ENCODE measurements at regions not wholly inside any gene's neighbourhood (a gene's known extent, or its start where the extent isn't known, plus 50 kb on each side); places are given as distances from the start of the nearest gene placed in this dataset.

- H3K27me3 ChIP-seq (ENCODE audit: control insufficient read depth, insufficient read depth, low read length): no peaks in the 10 kb centered on the region
- no peaks in the 10 kb centered on the region for H3K9me3 ChIP-seq (replicated peaks; ENCODE audit: low read length)
Measured at GRCh38 chr9:1775230-1775629, 239.9 kb upstream of the SMARCA2 start.

DNA sequence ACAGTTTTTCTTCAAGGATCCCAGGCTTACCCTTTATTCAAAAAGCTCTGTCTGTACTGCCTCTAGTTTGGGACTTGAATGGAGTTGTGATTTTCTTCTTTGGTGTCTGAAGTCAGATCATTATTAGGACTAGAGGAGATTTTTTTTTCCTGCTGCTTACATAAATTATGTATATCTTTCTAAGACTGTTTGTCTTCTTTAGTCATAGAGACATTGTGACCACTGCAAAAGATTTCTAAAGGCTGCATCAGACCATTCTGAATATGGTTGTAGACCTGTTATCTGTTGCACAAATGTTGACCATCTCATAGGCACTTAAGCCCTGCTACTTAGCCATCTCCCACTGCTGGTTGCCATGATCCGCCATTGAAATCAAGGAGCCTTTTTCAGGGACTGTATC, 238.5 kb upstream of the SMARCA2 start:
- H3K9ac ChIP-seq (ENCODE audit: low read depth, low read length): no peak overlapping the region
- H3K4me1 ChIP-seq (ENCODE audit: control insufficient read depth, insufficient read depth, low read length): no peaks in the 10 kb centered on the region
- H3K4me3 ChIP-seq (ENCODE audit: low read length): no peak overlapping the region
- no peak overlapping the region for H3K4me2 ChIP-seq (ENCODE audit: low read length)
- no peaks in the 10 kb centered on the region for H3K36me3 ChIP-seq (ENCODE audit: insufficient read depth, low read length)
- H3K27me3 ChIP-seq (ENCODE audit: control insufficient read depth, insufficient read depth, low read length): no peaks in the 10 kb centered on the region
- H3K9me3 ChIP-seq (replicated peaks; ENCODE audit: low read length): no peaks in the 10 kb centered on the region

More at GRCh38 chr9:1775230-1775629, 239.9 kb upstream of the SMARCA2 start:
- no peaks in the 10 kb centered on the region for H3K36me3 ChIP-seq (ENCODE audit: insufficient read depth, low read length)
- H3K4me1 ChIP-seq (ENCODE audit: control insufficient read depth, insufficient read depth, low read length): no peaks in the 10 kb centered on the region
- H3K4me2 ChIP-seq (ENCODE audit: low read length): no peak overlapping the region
- H3K9ac ChIP-seq (ENCODE audit: low read depth, low read length): no peak overlapping the region
- no peak overlapping the region for H3K4me3 ChIP-seq (ENCODE audit: low read length)

DNA sequence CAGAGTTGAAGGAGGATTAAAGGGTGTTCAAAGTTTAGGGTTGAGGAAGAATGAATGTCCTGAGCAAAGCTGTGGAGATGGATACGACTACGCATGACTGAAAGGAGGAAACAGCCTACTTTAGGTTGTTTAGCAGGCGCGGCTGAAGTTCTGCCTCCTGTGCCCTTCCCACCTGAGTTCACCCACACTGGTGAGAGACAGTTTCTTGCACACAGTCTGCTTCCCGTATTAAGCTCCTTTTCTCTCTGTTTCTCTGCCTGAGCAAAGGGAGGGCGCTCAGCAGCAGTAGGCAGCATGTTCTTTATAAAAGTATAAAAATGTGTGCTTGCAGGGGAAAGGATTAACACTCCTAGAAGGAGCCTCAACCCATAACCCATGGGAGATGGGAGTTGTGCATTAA, 224.0 kb upstream of the SMARCA2 start:
- Histone ChIP-seq H3K4me2 (ENCODE audit: low read length) (no peak overlapping the region), H3K27me3 (ENCODE audit: control insufficient read depth, insufficient read depth, low read length) (no peaks in the 10 kb centered on the region), H3K9ac (ENCODE audit: low read depth, low read length) (no peak overlapping the region), H3K4me3 (ENCODE audit: low read length) (no peak overlapping the region), H3K4me1 (ENCODE audit: control insufficient read depth, insufficient read depth, low read length) (no peaks in the 10 kb centered on the region), H3K36me3 (ENCODE audit: insufficient read depth, low read length) (no peaks in the 10 kb centered on the region), H3K9me3 (replicated peaks; ENCODE audit: low read length) (no peaks in the 10 kb centered on the region)

DNA sequence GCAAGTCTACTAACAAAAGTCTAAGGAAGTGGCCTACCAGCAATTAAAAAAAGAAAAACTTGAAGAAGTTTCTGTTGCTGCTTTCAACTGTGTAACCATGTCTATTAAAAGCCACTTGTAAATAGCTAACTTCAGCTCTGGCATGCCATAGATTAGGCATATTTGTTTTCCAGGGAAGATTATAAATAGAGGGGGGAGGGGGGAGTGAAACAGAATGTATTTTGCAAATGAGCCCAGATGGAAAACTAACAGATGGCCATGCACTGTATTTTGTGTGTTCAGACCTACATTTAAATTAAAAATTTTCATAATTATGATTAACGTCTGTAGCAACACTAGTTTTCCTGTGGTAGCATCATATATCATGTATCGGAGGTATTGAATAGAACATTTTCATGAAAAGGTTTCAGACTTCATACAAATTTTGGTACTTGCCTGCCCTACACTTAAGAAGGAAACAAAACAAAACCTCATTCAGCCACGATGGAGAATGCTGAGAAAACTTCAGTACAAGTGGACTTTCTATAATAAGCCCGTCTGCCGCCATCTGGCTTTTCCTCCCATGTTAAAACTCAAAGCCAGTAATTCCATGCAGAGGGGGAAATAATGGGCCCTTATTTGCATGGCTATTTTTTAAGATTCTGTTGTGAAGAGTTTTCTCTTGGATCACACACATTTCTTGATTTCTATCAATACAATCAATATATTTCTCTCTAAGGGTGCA, 220.4 kb upstream of the SMARCA2 start:
- no peak overlapping the region for H3K4me3 ChIP-seq (ENCODE audit: low read length)
- H3K36me3 ChIP-seq (ENCODE audit: insufficient read depth, low read length): no peaks in the 10 kb centered on the region
- H3K4me2 ChIP-seq (ENCODE audit: low read length): no peak overlapping the region
- no peak overlapping the region for H3K9ac ChIP-seq (ENCODE audit: low read depth, low read length)
- H3K9me3 ChIP-seq (replicated peaks; ENCODE audit: low read length): no peaks in the 10 kb centered on the region
- H3K27me3 ChIP-seq (ENCODE audit: control insufficient read depth, insufficient read depth, low read length): no peaks in the 10 kb centered on the region
- no peaks in the 10 kb centered on the region for H3K4me1 ChIP-seq (ENCODE audit: control insufficient read depth, insufficient read depth, low read length)

- Histone ChIP-seq H3K36me3 (ENCODE audit: insufficient read depth, low read length) (no peaks in the 10 kb centered on the region), H3K27me3 (ENCODE audit: control insufficient read depth, insufficient read depth, low read length) (no peaks in the 10 kb centered on the region), H3K4me1 (ENCODE audit: control insufficient read depth, insufficient read depth, low read length) (no peaks in the 10 kb centered on the region), H3K4me3 (ENCODE audit: low read length) (no peak overlapping the region), H3K4me2 (ENCODE audit: low read length) (no peak overlapping the region), H3K9ac (ENCODE audit: low read depth, low read length) (no peak overlapping the region), H3K9me3 (replicated peaks; ENCODE audit: low read length) (no peaks in the 10 kb centered on the region)
Measured at GRCh38 chr9:1804128-1804865, 210.8 kb upstream of the SMARCA2 start.

- Histone ChIP-seq H3K4me1 (ENCODE audit: control insufficient read depth, insufficient read depth, low read length) (no peaks in the 10 kb centered on the region), H3K4me2 (ENCODE audit: low read length) (no peak overlapping the region), H3K36me3 (ENCODE audit: insufficient read depth, low read length) (no peaks in the 10 kb centered on the region), H3K9me3 (replicated peaks; ENCODE audit: low read length) (no peaks in the 10 kb centered on the region), H3K27me3 (ENCODE audit: control insufficient read depth, insufficient read depth, low read length) (no peaks in the 10 kb centered on the region), H3K4me3 (ENCODE audit: low read length) (no peak overlapping the region), H3K9ac (ENCODE audit: low read depth, low read length) (no peak overlapping the region)
Measured at GRCh38 chr9:1829719-1830118, 185.4 kb upstream of the SMARCA2 start.

GRCh38 chr9:1832960-1833359, 182.2 kb upstream of the SMARCA2 start:
- no peaks in the 10 kb centered on the region for H3K27me3 ChIP-seq (ENCODE audit: control insufficient read depth, insufficient read depth, low read length)
- H3K4me2 ChIP-seq (ENCODE audit: low read length): no peak overlapping the region
- H3K36me3 ChIP-seq (ENCODE audit: insufficient read depth, low read length): no peaks in the 10 kb centered on the region
- no peak overlapping the region for H3K9ac ChIP-seq (ENCODE audit: low read depth, low read length)
- H3K4me1 ChIP-seq (ENCODE audit: control insufficient read depth, insufficient read depth, low read length): no peaks in the 10 kb centered on the region
- no peaks in the 10 kb centered on the region for H3K9me3 ChIP-seq (replicated peaks; ENCODE audit: low read length)
- H3K4me3 ChIP-seq (ENCODE audit: low read length): no peak overlapping the region

DNA sequence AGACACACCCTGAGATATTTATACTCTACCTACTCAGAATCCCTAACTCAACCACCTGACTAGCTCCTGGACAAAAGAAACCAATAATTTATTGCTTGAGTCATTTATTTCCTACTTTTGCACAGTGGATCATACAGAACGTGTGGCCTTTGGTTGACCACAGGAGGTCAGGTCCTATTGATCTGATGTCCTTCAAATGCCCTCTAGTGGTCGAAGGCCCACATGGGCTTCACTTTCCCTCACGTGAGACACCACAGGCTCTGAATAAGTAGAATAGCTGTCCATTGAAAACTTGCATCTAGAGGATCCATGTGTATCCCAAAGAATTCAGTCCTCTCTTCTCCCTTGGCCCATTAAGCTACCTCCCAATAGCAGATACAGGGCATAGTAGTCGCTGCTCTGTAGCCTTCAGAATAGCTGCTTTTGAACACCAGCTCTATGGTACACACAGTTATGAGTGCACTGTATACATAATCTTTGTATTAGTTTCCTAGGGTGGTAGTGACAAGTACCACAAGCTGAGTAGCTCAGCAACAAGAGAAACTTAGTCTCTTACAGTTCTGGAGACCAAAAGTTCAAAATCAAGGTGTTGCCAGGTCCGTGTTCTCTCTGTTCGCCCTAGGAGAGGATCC, 177.6 kb upstream of the SMARCA2 start:
- no peaks in the 10 kb centered on the region for H3K27me3 ChIP-seq (ENCODE audit: control insufficient read depth, insufficient read depth, low read length)
- H3K4me3 ChIP-seq (ENCODE audit: low read length): no peak overlapping the region
- H3K9me3 ChIP-seq (replicated peaks; ENCODE audit: low read length): no peaks in the 10 kb centered on the region
- no peaks in the 10 kb centered on the region for H3K36me3 ChIP-seq (ENCODE audit: insufficient read depth, low read length)
- no peak overlapping the region for H3K9ac ChIP-seq (ENCODE audit: low read depth, low read length)
- no peak overlapping the region for H3K4me2 ChIP-seq (ENCODE audit: low read length)
- no peaks in the 10 kb centered on the region for H3K4me1 ChIP-seq (ENCODE audit: control insufficient read depth, insufficient read depth, low read length)

GRCh38 chr9:1839909-1840308, 175.2 kb upstream of the SMARCA2 start:
- Histone ChIP-seq H3K4me1 (ENCODE audit: control insufficient read depth, insufficient read depth, low read length) (no peaks in the 10 kb centered on the region), H3K9me3 (replicated peaks; ENCODE audit: low read length) (no peaks in the 10 kb centered on the region), H3K4me2 (ENCODE audit: low read length) (no peak overlapping the region)

DNA sequence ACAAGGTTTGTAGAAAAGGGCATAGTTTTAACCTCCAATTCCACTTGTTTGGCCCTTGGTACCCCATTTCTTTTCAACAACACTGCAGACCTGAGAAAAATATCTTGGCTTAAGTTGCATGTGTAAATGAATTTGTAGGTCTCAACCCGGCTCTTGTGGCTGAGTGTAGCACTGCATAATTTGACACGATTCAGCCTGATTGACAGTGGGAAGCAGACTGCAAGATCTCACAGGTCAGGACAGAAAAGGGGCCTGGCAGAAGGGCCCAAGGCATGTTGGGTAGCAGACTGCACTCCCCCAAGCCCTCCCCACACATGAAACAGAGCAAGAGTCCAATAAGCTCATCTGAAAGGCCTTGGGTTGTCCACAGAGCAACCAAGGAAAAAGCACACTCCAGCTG, 169.7 kb upstream of the SMARCA2 start:
- Histone ChIP-seq H3K9ac (ENCODE audit: low read depth, low read length) (no peak overlapping the region), H3K4me1 (ENCODE audit: control insufficient read depth, insufficient read depth, low read length) (no peaks in the 10 kb centered on the region), H3K36me3 (ENCODE audit: insufficient read depth, low read length) (no peaks in the 10 kb centered on the region), H3K27me3 (ENCODE audit: control insufficient read depth, insufficient read depth, low read length) (no peaks in the 10 kb centered on the region), H3K4me3 (ENCODE audit: low read length) (no peak overlapping the region), H3K9me3 (replicated peaks; ENCODE audit: low read length) (no peaks in the 10 kb centered on the region), H3K4me2 (ENCODE audit: low read length) (no peak overlapping the region)

More at GRCh38 chr9:1839909-1840308, 175.2 kb upstream of the SMARCA2 start:
- no peaks in the 10 kb centered on the region for H3K36me3 ChIP-seq (ENCODE audit: insufficient read depth, low read length)
- no peak overlapping the region for H3K9ac ChIP-seq (ENCODE audit: low read depth, low read length)
- no peaks in the 10 kb centered on the region for H3K27me3 ChIP-seq (ENCODE audit: control insufficient read depth, insufficient read depth, low read length)
- H3K4me3 ChIP-seq (ENCODE audit: low read length): no peak overlapping the region

- H3K4me3 ChIP-seq (ENCODE audit: low read length): no peak overlapping the region
- no peaks in the 10 kb centered on the region for H3K36me3 ChIP-seq (ENCODE audit: insufficient read depth, low read length)
- no peak overlapping the region for H3K4me2 ChIP-seq (ENCODE audit: low read length)
- no peak overlapping the region for H3K9ac ChIP-seq (ENCODE audit: low read depth, low read length)
- H3K4me1 ChIP-seq (ENCODE audit: control insufficient read depth, insufficient read depth, low read length): no peaks in the 10 kb centered on the region
- H3K9me3 ChIP-seq (replicated peaks; ENCODE audit: low read length): no peaks in the 10 kb centered on the region
- no peaks in the 10 kb centered on the region for H3K27me3 ChIP-seq (ENCODE audit: control insufficient read depth, insufficient read depth, low read length)
Measured at GRCh38 chr9:1855726-1856125, 159.4 kb upstream of the SMARCA2 start.
